ENCODE measurements at regions not wholly inside any gene's neighbourhood (a gene's known extent, or its start where the extent isn't known, plus 50 kb on each side); places are given as distances from the start of the nearest gene placed in this dataset.
A peak's percentile ranks its signal among the peaks of the same experiment; 100 is the strongest.
"Not testable (repeated sequence)": the region's sequence is repeated elsewhere in the genome, so short reads cannot be mapped to it uniquely, and the experiment has no call there.

- DNase-seq: no peak
Measured at GRCh38 chr3:65303431-65303830, 615.6 kb upstream of the ADAMTS9 start.

- DNase-seq: no peak
Measured at GRCh38 chr3:65291448-65292125, 603.8 kb upstream of the ADAMTS9 start.

DNA sequence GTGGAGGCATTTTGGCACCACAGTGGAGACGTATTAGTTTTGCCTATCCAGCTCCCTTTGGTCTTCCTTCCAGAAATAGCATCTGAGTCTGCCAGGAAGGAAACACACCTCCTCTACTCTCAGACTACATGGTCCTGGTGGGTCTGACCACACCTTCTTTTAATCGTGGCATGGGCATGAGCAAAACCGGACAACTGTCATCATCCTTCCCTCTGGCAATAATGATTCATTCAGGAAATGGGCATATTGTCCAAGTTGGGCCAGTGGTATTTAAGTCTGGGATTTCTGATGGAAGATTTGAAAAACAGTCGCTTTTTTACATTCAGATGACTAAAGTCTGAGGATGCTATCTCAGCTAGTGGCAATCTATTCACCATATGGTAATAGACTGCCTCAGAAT lies 601.0 kb upstream of the ADAMTS9 start:
- no peak for DNase-seq

- DNase-seq: no peak
Measured at GRCh38 chr3:65285956-65286355, 598.2 kb upstream of the ADAMTS9 start.

GRCh38 chr3:65284961-65285360 lies 597.2 kb upstream of the ADAMTS9 start:
- DNase-seq: no peak

DNA sequence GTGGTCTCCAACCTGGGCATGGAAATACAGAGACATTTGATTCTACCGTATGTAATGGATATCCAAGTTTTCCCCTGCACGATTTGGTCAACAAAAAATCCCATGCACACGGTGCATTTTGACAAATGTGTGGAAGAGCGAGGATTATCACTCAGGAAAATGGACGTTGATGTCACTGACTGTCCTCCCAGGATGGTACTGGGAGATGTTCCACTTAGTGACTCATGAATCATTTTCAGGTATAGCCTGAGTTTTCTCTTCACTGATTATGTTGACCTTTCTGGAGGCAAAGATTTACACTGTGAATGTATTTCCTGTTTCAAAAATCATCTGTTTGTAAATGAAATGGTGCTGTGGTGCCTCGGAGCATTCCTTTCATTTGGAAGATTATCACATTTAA lies 596.7 kb upstream of the ADAMTS9 start:
- no peak for DNase-seq

- no peak for DNase-seq
Measured at GRCh38 chr3:65279225-65279782, 591.5 kb upstream of the ADAMTS9 start.

DNA sequence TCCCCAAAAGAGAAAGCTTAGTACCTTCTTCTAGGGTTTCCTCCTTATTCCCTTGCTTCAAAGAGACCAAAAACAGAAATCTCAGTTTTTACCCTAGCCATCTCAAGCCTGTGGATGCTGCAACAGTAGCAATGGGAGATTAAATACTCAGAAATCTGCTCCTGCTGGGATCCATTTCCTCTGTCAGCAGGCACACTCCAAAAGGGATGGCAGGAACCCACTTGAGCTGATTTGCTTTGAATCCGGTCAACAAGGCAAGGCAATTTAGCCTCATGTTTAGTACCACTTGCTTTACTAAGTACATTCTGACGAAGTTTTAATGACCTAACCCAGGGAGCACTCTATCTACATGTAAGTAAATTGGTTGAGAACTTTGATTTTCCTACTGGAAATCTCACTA lies 590.0 kb upstream of the ADAMTS9 start:
- no peak for DNase-seq

DNA sequence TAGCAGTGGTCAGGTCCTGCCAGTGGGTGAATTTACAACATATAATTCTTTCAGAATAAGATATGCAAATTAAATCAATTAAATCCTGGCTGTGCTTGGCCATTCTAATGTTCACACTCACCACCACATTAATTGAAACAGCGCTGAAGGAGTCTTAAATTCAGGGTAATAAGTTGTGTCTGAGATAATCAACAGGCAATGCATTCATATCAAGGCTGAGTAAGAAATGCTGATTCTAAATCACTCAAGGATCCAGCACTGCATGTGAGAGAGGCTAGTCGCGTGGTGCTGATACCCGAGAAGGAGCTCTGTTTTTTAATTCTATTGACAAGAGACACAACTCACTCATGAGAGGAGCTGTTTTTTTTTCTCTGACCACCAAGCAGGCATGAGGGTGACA lies 588.8 kb upstream of the ADAMTS9 start:
- DNase-seq: no peak

DNA sequence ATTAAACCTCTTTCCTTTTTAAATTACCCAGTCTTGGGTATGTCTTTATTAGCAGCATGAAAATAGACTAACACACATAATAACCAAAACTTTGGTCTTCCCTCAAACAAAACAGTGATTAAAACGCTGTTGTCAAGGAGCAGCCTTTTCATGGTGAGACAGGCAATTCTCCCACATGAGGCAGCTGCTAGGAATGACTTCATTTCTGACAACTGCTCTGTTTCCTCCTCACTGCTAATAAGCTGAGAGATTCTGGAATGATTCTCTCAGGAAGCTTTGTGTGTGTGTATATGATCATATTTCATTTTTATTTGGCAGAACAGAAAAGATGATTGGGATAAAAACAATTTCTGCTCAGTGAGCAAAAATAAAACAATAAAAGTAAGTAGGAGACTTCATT lies 580.6 kb upstream of the ADAMTS9 start:
- DNase-seq: peak in 1 of 2 donors; percentile 32

DNA sequence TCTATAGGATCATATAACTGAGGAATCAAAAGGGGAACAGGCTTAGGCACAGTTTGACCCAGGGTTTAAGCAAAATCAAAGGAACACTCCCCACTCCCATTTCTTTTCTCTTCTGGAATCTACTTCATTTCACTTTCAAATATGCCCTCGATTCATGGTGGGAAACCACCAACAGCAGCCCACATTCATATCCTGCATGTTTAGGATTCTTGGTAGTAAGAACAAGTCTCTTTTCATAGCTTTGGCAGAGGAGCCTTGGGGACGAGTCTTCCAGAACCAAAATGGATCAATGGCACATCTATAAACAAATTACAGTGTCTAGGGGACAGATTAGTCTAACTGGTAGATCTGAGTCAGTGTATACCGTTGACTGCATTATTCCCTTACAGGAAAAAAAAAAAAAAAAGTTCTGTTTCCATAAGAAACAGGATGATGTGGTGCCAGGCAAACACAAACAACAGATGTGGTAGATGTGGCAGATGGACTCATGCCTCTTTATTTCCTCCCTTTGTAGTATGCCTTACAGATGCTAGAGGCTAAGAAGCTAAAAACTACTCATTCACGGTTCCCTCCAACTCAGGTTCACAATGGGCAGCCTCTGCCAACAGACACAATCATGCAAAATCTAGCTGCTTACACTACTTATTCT lies 578.3 kb upstream of the ADAMTS9 start:
- DNase-seq: no peak

DNA sequence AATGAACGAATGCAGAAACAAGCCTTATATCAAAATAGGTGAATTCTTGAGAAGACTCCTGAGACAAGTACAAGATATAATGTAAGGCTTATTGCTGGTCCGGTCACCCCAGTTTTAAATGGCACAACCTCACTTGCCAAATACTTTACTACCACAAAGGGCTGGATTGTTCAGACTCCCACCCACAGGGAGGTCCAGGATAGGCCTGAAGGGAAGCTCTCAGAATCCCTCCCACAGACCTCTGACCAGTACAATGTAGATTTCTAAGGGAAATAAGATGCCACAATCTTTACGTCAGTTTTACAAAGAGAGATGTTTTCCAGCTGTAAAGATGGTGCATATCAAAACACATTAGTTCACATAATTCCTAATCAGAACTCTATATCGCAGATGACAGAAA lies 577.7 kb upstream of the ADAMTS9 start:
- no peak for DNase-seq

GRCh38 chr3:65262548-65262947 lies 574.7 kb upstream of the ADAMTS9 start:
- DNase-seq: no peak

GRCh38 chr3:65259946-65260345 lies 572.1 kb upstream of the ADAMTS9 start:
- no peak for DNase-seq

GRCh38 chr3:65252914-65253313 lies 565.1 kb upstream of the ADAMTS9 start:
- not testable (repeated sequence) for DNase-seq

- DNase-seq: no peak
Measured at GRCh38 chr3:65252266-65252665, 564.5 kb upstream of the ADAMTS9 start.

DNA sequence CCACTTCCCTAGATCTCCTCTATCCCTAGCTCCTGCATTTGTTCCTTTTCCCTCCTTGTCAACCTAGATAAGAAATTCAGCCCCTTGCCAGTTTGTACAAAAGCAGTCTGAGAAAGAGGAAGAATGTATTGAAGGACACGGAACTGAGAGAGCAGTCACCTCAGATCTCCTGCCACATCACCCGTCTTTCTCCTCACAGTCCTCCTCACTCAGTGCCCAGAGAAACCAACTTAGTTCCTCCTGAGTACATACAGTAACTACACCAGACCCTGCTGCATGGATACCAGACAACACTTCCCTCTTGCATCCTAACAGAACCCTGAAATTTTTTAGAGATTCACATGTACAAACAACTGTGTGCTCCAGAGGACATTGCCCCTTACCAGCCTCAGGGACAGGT lies 563.6 kb upstream of the ADAMTS9 start:
- no peak for DNase-seq

DNA sequence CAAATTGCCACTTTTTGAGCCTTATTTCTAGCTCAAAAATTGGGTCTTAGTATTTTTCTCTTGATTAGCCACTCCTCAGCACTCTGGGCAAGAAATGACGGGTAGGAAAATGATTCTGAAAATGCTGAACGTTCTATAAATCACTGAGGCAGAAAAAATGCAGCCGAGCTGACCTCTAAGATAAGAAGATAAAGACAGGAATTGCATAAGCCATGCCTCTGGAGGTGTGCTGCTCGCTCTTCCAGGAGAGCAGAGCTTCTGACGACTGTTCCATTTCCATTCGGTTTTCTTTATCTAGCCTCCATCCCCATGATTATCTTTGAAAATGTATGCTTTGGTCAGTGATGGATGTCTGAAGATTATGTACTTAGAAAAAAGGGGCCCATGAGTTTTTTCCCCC lies 558.8 kb upstream of the ADAMTS9 start:
- no peak for DNase-seq

DNA sequence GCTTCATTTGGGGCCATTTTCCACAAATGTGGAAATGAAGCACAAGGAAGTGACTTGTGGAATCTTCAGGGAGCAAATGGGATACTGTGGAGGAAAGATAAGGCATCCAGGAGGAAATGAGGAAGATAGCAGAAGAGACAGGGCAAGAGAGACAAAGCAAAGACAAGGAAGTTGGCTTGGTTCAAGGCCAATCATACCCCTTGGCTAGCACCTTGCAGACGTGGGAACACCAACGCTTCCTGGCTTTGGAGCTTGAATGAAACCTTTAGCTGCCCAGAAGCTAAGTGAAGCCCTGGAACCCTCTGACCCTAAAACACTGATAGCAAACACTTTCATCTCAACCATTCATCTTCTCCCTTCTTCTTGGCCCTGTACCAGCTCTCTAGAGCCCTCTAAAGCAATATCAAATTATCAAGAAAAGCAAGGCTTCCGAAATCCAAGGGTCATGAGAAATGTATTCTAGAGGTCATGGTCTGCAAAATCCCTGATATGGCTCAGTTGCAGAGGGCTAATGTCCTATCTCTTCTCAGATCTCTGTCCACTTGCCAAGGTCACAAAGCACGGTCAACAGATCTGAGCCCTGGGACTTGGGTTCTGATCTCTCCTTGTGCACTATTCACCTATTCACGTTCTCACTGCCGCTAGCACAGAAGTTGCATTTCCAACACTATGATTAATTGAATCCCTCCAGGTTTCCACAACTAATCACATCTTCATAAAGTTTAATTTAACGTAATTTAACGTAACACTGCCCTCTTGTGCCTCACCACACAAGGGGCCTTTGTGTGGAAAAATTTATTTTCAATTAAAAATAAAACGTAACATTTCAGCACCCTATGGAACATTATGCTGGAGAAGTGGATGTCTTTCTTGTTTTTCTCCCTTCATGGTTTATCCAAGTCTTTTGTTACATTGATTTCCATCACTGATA lies 557.6 kb upstream of the ADAMTS9 start:
- DNase-seq: peak; percentile 17 to 19

DNA sequence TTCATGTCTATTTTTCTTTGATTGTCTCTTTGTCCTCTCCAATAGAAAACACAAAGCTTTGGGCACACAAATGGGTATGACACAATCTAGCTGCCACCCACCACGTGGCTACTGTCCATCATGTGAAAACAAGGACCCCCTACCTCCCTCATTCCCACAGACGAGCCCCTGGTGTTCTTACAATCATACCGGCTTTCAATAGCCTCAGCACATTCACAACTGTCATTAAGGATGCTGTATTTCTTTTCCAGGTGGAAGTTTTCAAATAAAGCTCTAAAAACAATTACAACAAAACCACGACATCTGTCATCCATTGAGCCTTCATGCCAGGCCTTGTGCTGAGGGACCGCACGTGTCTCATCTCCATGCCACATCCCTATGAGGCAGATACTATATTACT lies 552.6 kb upstream of the ADAMTS9 start:
- no peak for DNase-seq

- DNase-seq: no peak
Measured at GRCh38 chr3:65238652-65239051, 550.9 kb upstream of the ADAMTS9 start.

GRCh38 chr3:65234499-65234898 lies 546.7 kb upstream of the ADAMTS9 start:
- DNase-seq: no peak

All from right lung (tissue), 2 donors.